Prostate gland (tissue), 2 donors: ENCODE measurements at regions not wholly inside any gene's neighbourhood (a gene's known extent, or its start where the extent isn't known, plus 50 kb on each side); places are given as distances from the start of the nearest gene placed in this dataset.

Experiments
- DNase-seq: peaks from one replicate; pipeline ENCODE4 v3.0.0-alpha.2; 2019; ENCODE audit warnings: low spot score
- H3K27ac ChIP-seq, 2 donors: fragments of 200-600 bp; sonication (generic); 2 replicates each; pipeline ENCODE4 v1.5.1; 2017 to 2019
- H3K27me3 ChIP-seq: fragments of 200-600 bp; sonication (generic); replicated peaks from 2 replicates; pipeline ENCODE4 v1.5.1; 2019; ENCODE audit not compliant: insufficient read depth
- H3K36me3 ChIP-seq, 2 donors: fragments of 200-600 bp; sonication (generic); 1 replicate in 1 of 2; 2 replicates in 1 of 2; pipeline versions ENCODE4 v1.5.1 to v1.8.1; 2017 to 2019
- H3K4me1 ChIP-seq: fragments of 200-600 bp; sonication (generic); replicated peaks from 2 replicates; pipeline ENCODE4 v1.5.1; 2019
- H3K4me3 ChIP-seq, 2 donors: fragments of 200-600 bp; sonication (generic); 2 replicates each; pipeline ENCODE4 v1.5.1; 2017 to 2019
- H3K9me3 ChIP-seq: fragments of 200-600 bp; sonication (generic); 2 replicates; pipeline ENCODE4 v1.5.1; 2017
- CTCF ChIP-seq, 4 experiments: fragments of 200-600 bp in 2 of 4; fragments of 450-650 bp in 2 of 4; sonication (generic) in 2 of 4; IDR thresholded peaks; 1 replicate in 3 of 4; 2 replicates in 1 of 4; pipeline ENCODE4 v1.5.1; 2016 to 2019; ENCODE audit warnings: antibody characterized with exemption in 4 of 4, mild to moderate bottlenecking in 2 of 4, moderate library complexity in 2 of 4
- POLR2A ChIP-seq: fragments of 450-650 bp; IDR thresholded peaks from one replicate; pipeline ENCODE4 v1.6.1; 2016; ENCODE audit warnings: antibody characterized with exemption, mild to moderate bottlenecking
- POLR2AphosphoS5 ChIP-seq: sonication (generic); formaldehyde crosslinking; IDR thresholded peaks from one replicate; pipeline ENCODE4 v1.6.1; 2017; ENCODE audit warnings: antibody characterized with exemption
- WGBS: methylation state at CpG from one replicate; pipeline ENCODE4 v1.1.5; 2018; 5-methylcytosine and 5-hydroxymethylcytosine counted together
- intact Hi-C: fragments of 100-400 bp; cut with DNase I; formaldehyde crosslinking; loops from one replicate; pipeline ENCODE4 v1.14.2; 2022

GRCh38 chr4:93996895-93997294 lies 168.3 kb downstream of the ATOH1 start:
- intact Hi-C loops = no loop called here
- TF ChIP-seq CTCF (IDR thresholded peaks at IDR 0.05) = no peak
- TF ChIP-seq POLR2A = no peak
- TF ChIP-seq POLR2AphosphoS5 = no peak
- WGBS = 74% methylated on average over 1 of the region's 1 CpG

GRCh38 chr4:94000559-94000958 lies 172.0 kb downstream of the ATOH1 start:
- Histone ChIP-seq H3K27me3 (no peaks in the 10 kb centered on the region), H3K4me3 (no peak overlapping the region), H3K9me3 (no peaks in the 10 kb centered on the region), H3K27ac (no peak overlapping the region), H3K4me1 (no peaks in the 10 kb centered on the region), H3K36me3 (no peaks in the 10 kb centered on the region)
- intact Hi-C loops = no loop called here
- no peak for DNase-seq
- WGBS = 14% methylated on average over 1 of the region's 1 CpG
- TF ChIP-seq POLR2AphosphoS5 (no peak), CTCF (IDR thresholded peaks at IDR 0.05) (no peak), POLR2A (no peak)

More at GRCh38 chr4:93996895-93997294, 168.3 kb downstream of the ATOH1 start:
- no peak overlapping the region for H3K27ac ChIP-seq
- no peak overlapping the region for H3K4me3 ChIP-seq
- H3K36me3 ChIP-seq = no peaks in the 10 kb centered on the region
- H3K4me1 ChIP-seq = no peaks in the 10 kb centered on the region
- no peaks in the 10 kb centered on the region for H3K9me3 ChIP-seq
- H3K27me3 ChIP-seq = no peaks in the 10 kb centered on the region
- DNase-seq = no peak

GRCh38 chr4:94006932-94007331 lies 178.4 kb downstream of the ATOH1 start:
- no peaks in the 10 kb centered on the region for H3K9me3 ChIP-seq
- intact Hi-C loops = no loop called here
- no peak for DNase-seq
- TF ChIP-seq CTCF (IDR thresholded peaks at IDR 0.05) = no peak
- TF ChIP-seq POLR2AphosphoS5 = no peak
- no peak for TF ChIP-seq POLR2A
- WGBS = 95% methylated on average over 1 of the region's 1 CpG
- H3K36me3 ChIP-seq = no peaks in the 10 kb centered on the region
- no peaks in the 10 kb centered on the region for H3K4me1 ChIP-seq
- H3K4me3 ChIP-seq = no peak overlapping the region
- H3K27ac ChIP-seq = no peak overlapping the region
- no peaks in the 10 kb centered on the region for H3K27me3 ChIP-seq

- WGBS = 26% methylated on average over 2 of the region's 2 CpGs
These were observed 182.6 kb downstream of the ATOH1 start for GRCh38 chr4:94011190-94011589.

More at GRCh38 chr4:94011190-94011589, 182.6 kb downstream of the ATOH1 start:
- Histone ChIP-seq H3K27ac (no peak overlapping the region), H3K36me3 (no peaks in the 10 kb centered on the region), H3K4me3 (no peak overlapping the region), H3K4me1 (no peaks in the 10 kb centered on the region), H3K9me3 (no peaks in the 10 kb centered on the region), H3K27me3 (no peaks in the 10 kb centered on the region)
- no peak for DNase-seq
- TF ChIP-seq POLR2AphosphoS5 = no peak
- TF ChIP-seq POLR2A = no peak
- TF ChIP-seq CTCF (IDR thresholded peaks at IDR 0.05) = no peak
- intact Hi-C loops = no loop called here
